ENCODE measurements at regions not wholly inside any gene's neighbourhood (a gene's known extent, or its start where the extent isn't known, plus 50 kb on each side); places are given as distances from the start of the nearest gene placed in this dataset.

DNA sequence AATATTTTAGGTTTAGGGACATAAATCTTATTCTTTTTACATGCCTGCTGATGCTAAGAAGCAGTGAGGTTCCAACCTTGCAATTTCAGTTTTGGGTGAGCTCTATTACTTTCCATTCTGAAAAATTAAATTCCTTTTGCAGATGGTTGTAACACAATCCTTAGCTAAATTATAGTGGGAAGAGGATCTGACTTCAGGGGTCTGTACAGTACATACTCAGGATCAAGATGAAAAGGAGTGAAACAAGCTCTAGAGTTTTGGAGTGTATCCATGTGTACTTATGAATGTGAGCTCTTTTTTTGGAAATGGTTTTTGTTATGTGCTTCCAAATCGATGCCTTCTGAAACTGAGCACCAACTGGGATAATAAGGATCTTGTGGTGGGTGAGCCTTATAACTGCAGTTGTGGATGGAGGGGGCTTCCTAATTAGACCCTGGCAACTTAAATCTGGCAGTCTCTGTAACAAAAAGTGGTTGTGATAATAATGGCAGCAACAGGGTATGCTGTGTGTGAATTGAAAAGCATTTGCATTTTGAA, 218.8 kb upstream of the MAP3K7 start:
- H3K9ac ChIP-seq (ENCODE audit: low read depth in 1 of 2, low read length in 2 of 2): no peak overlapping the region
- WGBS: 67% methylated on average over 1 of the region's 1 CpG
- TF ChIP-seq YY1 (IDR thresholded peaks at IDR 0.05): no peak
- TF ChIP-seq HNF4G (IDR thresholded peaks at IDR 0.05): no peak
- TF ChIP-seq, protein P1, sequence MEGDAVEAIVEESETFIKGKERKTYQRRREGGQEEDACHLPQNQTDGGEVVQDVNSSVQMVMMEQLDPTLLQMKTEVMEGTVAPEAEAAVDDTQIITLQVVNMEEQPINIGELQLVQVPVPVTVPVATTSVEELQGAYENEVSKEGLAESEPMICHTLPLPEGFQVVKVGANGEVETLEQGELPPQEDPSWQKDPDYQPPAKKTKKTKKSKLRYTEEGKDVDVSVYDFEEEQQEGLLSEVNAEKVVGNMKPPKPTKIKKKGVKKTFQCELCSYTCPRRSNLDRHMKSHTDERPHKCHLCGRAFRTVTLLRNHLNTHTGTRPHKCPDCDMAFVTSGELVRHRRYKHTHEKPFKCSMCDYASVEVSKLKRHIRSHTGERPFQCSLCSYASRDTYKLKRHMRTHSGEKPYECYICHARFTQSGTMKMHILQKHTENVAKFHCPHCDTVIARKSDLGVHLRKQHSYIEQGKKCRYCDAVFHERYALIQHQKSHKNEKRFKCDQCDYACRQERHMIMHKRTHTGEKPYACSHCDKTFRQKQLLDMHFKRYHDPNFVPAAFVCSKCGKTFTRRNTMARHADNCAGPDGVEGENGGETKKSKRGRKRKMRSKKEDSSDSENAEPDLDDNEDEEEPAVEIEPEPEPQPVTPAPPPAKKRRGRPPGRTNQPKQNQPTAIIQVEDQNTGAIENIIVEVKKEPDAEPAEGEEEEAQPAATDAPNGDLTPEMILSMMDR (IDR thresholded peaks at IDR 0.05; ENCODE audit: low read depth, low read length, missing input control): no peak
- TF ChIP-seq, protein P2, sequence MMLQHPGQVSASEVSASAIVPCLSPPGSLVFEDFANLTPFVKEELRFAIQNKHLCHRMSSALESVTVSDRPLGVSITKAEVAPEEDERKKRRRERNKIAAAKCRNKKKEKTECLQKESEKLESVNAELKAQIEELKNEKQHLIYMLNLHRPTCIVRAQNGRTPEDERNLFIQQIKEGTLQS (IDR thresholded peaks at IDR 0.05): no peak
- TF ChIP-seq NR2F2 (IDR thresholded peaks at IDR 0.05): no peak
- TF ChIP-seq SP1 (IDR thresholded peaks at IDR 0.05): no peak
- no peak for TF ChIP-seq RXRA (IDR thresholded peaks at IDR 0.05)
- TF ChIP-seq HNF4A (conservative IDR thresholded peaks at IDR 0.05): no peak
- TF ChIP-seq, protein P3, sequence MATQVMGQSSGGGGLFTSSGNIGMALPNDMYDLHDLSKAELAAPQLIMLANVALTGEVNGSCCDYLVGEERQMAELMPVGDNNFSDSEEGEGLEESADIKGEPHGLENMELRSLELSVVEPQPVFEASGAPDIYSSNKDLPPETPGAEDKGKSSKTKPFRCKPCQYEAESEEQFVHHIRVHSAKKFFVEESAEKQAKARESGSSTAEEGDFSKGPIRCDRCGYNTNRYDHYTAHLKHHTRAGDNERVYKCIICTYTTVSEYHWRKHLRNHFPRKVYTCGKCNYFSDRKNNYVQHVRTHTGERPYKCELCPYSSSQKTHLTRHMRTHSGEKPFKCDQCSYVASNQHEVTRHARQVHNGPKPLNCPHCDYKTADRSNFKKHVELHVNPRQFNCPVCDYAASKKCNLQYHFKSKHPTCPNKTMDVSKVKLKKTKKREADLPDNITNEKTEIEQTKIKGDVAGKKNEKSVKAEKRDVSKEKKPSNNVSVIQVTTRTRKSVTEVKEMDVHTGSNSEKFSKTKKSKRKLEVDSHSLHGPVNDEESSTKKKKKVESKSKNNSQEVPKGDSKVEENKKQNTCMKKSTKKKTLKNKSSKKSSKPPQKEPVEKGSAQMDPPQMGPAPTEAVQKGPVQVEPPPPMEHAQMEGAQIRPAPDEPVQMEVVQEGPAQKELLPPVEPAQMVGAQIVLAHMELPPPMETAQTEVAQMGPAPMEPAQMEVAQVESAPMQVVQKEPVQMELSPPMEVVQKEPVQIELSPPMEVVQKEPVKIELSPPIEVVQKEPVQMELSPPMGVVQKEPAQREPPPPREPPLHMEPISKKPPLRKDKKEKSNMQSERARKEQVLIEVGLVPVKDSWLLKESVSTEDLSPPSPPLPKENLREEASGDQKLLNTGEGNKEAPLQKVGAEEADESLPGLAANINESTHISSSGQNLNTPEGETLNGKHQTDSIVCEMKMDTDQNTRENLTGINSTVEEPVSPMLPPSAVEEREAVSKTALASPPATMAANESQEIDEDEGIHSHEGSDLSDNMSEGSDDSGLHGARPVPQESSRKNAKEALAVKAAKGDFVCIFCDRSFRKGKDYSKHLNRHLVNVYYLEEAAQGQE (IDR thresholded peaks at IDR 0.05): no peak
- no peak for TF ChIP-seq FOXA2 (IDR thresholded peaks at IDR 0.05)
- TF ChIP-seq GABPA (IDR thresholded peaks at IDR 0.05 in 1 of 2, conservative IDR thresholded peaks at IDR 0.05 in 1 of 2): no peak
- TF ChIP-seq, protein P4, sequence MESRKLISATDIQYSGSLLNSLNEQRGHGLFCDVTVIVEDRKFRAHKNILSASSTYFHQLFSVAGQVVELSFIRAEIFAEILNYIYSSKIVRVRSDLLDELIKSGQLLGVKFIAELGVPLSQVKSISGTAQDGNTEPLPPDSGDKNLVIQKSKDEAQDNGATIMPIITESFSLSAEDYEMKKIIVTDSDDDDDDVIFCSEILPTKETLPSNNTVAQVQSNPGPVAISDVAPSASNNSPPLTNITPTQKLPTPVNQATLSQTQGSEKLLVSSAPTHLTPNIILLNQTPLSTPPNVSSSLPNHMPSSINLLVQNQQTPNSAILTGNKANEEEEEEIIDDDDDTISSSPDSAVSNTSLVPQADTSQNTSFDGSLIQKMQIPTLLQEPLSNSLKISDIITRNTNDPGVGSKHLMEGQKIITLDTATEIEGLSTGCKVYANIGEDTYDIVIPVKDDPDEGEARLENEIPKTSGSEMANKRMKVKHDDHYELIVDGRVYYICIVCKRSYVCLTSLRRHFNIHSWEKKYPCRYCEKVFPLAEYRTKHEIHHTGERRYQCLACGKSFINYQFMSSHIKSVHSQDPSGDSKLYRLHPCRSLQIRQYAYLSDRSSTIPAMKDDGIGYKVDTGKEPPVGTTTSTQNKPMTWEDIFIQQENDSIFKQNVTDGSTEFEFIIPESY (IDR thresholded peaks at IDR 0.05): no peak
- TF ChIP-seq EGR1 (IDR thresholded peaks at IDR 0.05; ENCODE audit: low read depth in 2 of 2): no peak
- no peak for TF ChIP-seq FOXA1 (IDR thresholded peaks at IDR 0.05)
- TF ChIP-seq, protein P5, sequence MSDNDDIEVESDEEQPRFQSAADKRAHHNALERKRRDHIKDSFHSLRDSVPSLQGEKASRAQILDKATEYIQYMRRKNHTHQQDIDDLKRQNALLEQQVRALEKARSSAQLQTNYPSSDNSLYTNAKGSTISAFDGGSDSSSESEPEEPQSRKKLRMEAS (IDR thresholded peaks at IDR 0.05): no peak
- TF ChIP-seq JUND (IDR thresholded peaks at IDR 0.05): no peak
- TF ChIP-seq TAF1 (conservative IDR thresholded peaks at IDR 0.05): no peak
- no peak for TF ChIP-seq RAD21 (IDR thresholded peaks at IDR 0.05)

More for the DNA sequence above, 218.8 kb upstream of the MAP3K7 start:
- Histone ChIP-seq H3K4me1 (ENCODE audit: control insufficient read depth in 4 of 4, insufficient read depth in 4 of 4, low read length in 3 of 4) (no peaks in the 10 kb centered on the region), H3K9me3 (ENCODE audit: control insufficient read depth in 4 of 4, low read length in 3 of 4) (no peaks in the 10 kb centered on the region), H3K27me3 (ENCODE audit: control insufficient read depth in 4 of 4, insufficient read depth in 4 of 4, low read length in 3 of 4) (no peaks in the 10 kb centered on the region), H3K4me3 (ENCODE audit: low read depth in 1 of 3, low read length in 3 of 3) (no peak overlapping the region), H3K27ac (ENCODE audit: low read depth in 1 of 2, low read length in 2 of 2) (no peak overlapping the region), H3K36me3 (ENCODE audit: control insufficient read depth in 4 of 4, insufficient read depth in 3 of 4, low read depth in 1 of 4, low read length in 3 of 4) (no peaks in the 10 kb centered on the region)
- no peak for DNase-seq (ENCODE audit: low spot score)

Data from liver (tissue), 8 donors.